PC-9 (cell line): ENCODE measurements at regions not wholly inside any gene's neighbourhood (a gene's known extent, or its start where the extent isn't known, plus 50 kb on each side); places are given as distances from the start of the nearest gene placed in this dataset.

Experiments
- BruUV-seq: library from RNA; stranded (reverse); fragments of 400-500 nt; replicated peaks from 2 replicates; lab custom pipeline; 2021; lab: Mats Ljungman, UMichigan
- CTCF ChIA-PET: fragments of 300-600 bp; sonication (Branson Sonifier 250); formaldehyde crosslinking; loops from one replicate; lab custom pipeline; 2022; ENCODE audit warnings: antibody characterized with exemption; lab: Charles Lee
- POLR2A ChIA-PET: fragments of 300-600 bp; sonication (Branson Sonifier 250); formaldehyde crosslinking; loops from one replicate; lab custom pipeline; 2022; ENCODE audit warnings: antibody characterized with exemption; ENCODE audit not compliant: unreplicated experiment; lab: Charles Lee
- DNase-seq, 2 experiments: peaks; one replicate each; pipeline versions ENCODE4 v3.0.0 to v3.0.0-alpha.2; 2015 to 2022; ENCODE audit warnings: mixed read lengths in 1 of 2
- H2AFZ ChIP-seq: fragments of 200-600 bp; sonication (generic); 2 replicates; pipeline ENCODE4 v1.8.1; 2017; ENCODE audit warnings: antibody characterized with exemption
- H3F3A ChIP-seq: fragments of 200-600 bp; sonication (generic); 2 replicates; pipeline ENCODE4 v1.8.1; 2017; ENCODE audit warnings: antibody characterized with exemption, mild to moderate bottlenecking, low read depth; ENCODE audit not compliant: insufficient read depth
- H3K27ac ChIP-seq: fragments of 200-600 bp; sonication (generic); 2 replicates; pipeline ENCODE4 v1.6.1; 2016; ENCODE audit warnings: mixed run types
- H3K27me3 ChIP-seq: fragments of 200-600 bp; sonication (generic); 2 replicates; pipeline ENCODE4 v1.6.1; 2016; ENCODE audit warnings: low read depth, mixed run types; ENCODE audit not compliant: insufficient read depth
- H3K36me3 ChIP-seq: fragments of 200-600 bp; sonication (generic); 2 replicates; pipeline ENCODE4 v1.6.1; 2016; ENCODE audit warnings: low read depth, mixed run types
- H3K4me1 ChIP-seq: fragments of 200-600 bp; sonication (generic); replicated peaks from 2 replicates; pipeline ENCODE4 v1.6.1; 2016; ENCODE audit warnings: mixed run types; ENCODE audit not compliant: insufficient read depth
- H3K4me2 ChIP-seq: fragments of 200-600 bp; sonication (generic); 2 replicates; pipeline ENCODE4 v1.6.1; 2017; ENCODE audit warnings: mixed run types
- H3K4me3 ChIP-seq: fragments of 200-600 bp; sonication (generic); 2 replicates; pipeline ENCODE4 v1.6.1; 2016; ENCODE audit warnings: mixed run types
- H3K79me2 ChIP-seq: fragments of 200-600 bp; sonication (generic); 2 replicates; pipeline ENCODE4 v1.6.1; 2017; ENCODE audit warnings: low read depth, mixed run types
- H3K9me2 ChIP-seq: fragments of 200-600 bp; sonication (generic); 2 replicates; pipeline ENCODE4 v1.8.1; 2017; ENCODE audit warnings: mild to moderate bottlenecking; ENCODE audit not compliant: insufficient read depth
- H3K9me3 ChIP-seq: fragments of 200-600 bp; sonication (generic); 2 replicates; pipeline ENCODE4 v1.8.1; 2016; ENCODE audit warnings: low read depth; ENCODE audit not compliant: insufficient read depth
- H4K20me1 ChIP-seq: fragments of 200-600 bp; sonication (generic); 2 replicates; pipeline ENCODE4 v1.8.1; 2017; ENCODE audit not compliant: insufficient read depth
- CTCF ChIP-seq: fragments of 200-600 bp; sonication (generic); conservative IDR thresholded peaks from 2 replicates; pipeline ENCODE4 v1.6.1; 2017; ENCODE audit warnings: mixed run types, antibody characterized with exemption, mild to moderate bottlenecking, moderate library complexity
- EZH2 ChIP-seq: fragments of 200-600 bp; sonication (generic); IDR thresholded peaks from 2 replicates; pipeline ENCODE4 v1.8.0; 2017; ENCODE audit warnings: antibody characterized with exemption, low read depth
- intact Hi-C: fragments of 100-400 bp; cut with micrococcal nuclease; formaldehyde crosslinking; loops from one replicate; pipeline ENCODE4 v1.10.0; 2022; ENCODE audit not compliant: unreplicated experiment

DNA sequence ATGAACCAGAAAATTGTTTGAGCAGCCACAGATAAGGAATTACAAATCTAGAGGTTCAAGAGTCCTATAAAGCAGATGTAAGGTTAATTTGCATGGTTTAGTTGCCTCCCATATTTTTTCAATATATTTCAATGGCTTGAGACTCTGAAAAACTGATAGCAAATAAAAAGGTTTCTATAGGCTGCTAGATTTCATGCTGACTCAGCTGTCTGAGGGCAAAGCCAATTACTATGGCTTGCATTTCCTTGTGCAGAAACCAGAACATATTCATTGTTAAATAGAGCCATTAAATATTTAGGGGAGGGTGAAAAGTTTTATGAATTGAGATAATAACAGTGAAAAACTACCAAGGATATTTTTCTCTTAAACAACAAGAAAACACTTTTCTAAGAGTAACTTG is 278.1 kb upstream of the CADM2 start:
- no peaks in the 10 kb centered on the region for H3K9me3 ChIP-seq
- H2AFZ ChIP-seq: no peak overlapping the region
- no peaks in the 10 kb centered on the region for H4K20me1 ChIP-seq
- no peak overlapping the region for H3K4me2 ChIP-seq
- intact Hi-C loops: no loop called here
- ChIA-PET CTCF (no interaction called here), POLR2A (no interaction called here)
- no peaks in the 10 kb centered on the region for H3K79me2 ChIP-seq
- no peaks in the 10 kb centered on the region for H3K27me3 ChIP-seq
- no peaks in the 10 kb centered on the region for H3K36me3 ChIP-seq
- no TSS peak for BruUV-seq
- DNase-seq: no peak
- no peaks in the 10 kb centered on the region for H3F3A ChIP-seq
- no peaks in the 10 kb centered on the region for H3K4me1 ChIP-seq
- no peak overlapping the region for H3K27ac ChIP-seq
- H3K4me3 ChIP-seq: no peak overlapping the region
- TF ChIP-seq EZH2 (no peak), CTCF (no peak)
- H3K9me2 ChIP-seq: no peaks in the 10 kb centered on the region

GRCh38 chr3:84683493-84683892 is 275.3 kb upstream of the CADM2 start:
- Histone ChIP-seq H3K4me2 (no peak overlapping the region), H3K79me2 (no peaks in the 10 kb centered on the region), H3K4me1 (no peaks in the 10 kb centered on the region), H3K9me2 (no peaks in the 10 kb centered on the region), H3K4me3 (no peak overlapping the region), H3K27me3 (no peaks in the 10 kb centered on the region), H2AFZ (no peak overlapping the region), H3K36me3 (no peaks in the 10 kb centered on the region), H4K20me1 (no peaks in the 10 kb centered on the region), H3F3A (no peaks in the 10 kb centered on the region), H3K9me3 (no peaks in the 10 kb centered on the region), H3K27ac (no peak overlapping the region)
- ChIA-PET POLR2A (no interaction called here), CTCF (no interaction called here)
- DNase-seq: no peak
- no peak for TF ChIP-seq EZH2
- TF ChIP-seq CTCF: no peak
- intact Hi-C loops: no loop called here
- BruUV-seq: no TSS peak

DNA sequence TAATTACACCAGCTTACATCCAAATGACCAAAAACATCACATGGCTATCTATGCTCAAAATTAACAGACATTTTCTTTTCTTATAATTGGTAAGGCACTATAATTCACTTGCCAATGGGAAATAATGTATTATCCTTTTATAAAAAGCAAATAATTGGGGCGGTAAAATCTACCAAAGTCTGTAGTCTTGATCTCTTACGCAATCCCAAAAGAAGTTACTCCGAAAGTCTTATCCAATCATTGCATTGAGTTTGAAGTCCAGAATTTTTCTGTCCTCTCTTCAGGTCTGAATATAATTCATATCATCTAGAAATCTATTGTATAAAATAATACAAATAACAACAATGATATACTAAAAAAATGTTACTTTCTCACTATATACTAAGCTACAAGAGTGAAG is 273.3 kb upstream of the CADM2 start:
- intact Hi-C loops: no loop called here
- Histone ChIP-seq H4K20me1 (no peaks in the 10 kb centered on the region), H3K27me3 (no peaks in the 10 kb centered on the region), H3K4me2 (no peak overlapping the region), H3K79me2 (no peaks in the 10 kb centered on the region), H3K9me3 (no peaks in the 10 kb centered on the region), H2AFZ (no peak overlapping the region), H3K4me1 (no peaks in the 10 kb centered on the region), H3K4me3 (no peak overlapping the region), H3K9me2 (no peaks in the 10 kb centered on the region), H3F3A (no peaks in the 10 kb centered on the region), H3K36me3 (no peaks in the 10 kb centered on the region), H3K27ac (no peak overlapping the region)
- DNase-seq: no peak
- CTCF ChIA-PET: no interaction called here
- no peak for TF ChIP-seq CTCF
- no peak for TF ChIP-seq EZH2
- BruUV-seq: no TSS peak
- POLR2A ChIA-PET: no interaction called here
